Activated CD8-positive, alpha-beta memory T cell treated with anti-CD3 and anti-CD28 coated beads, Interleukin-2, amount 50 U/mL, for 48 hours (primary cell): ENCODE measurements at regions not wholly inside any gene's neighbourhood (a gene's known extent, or its start where the extent isn't known, plus 50 kb on each side); places are given as distances from the start of the nearest gene placed in this dataset.
"Not testable (repeated sequence)": the region's sequence is repeated elsewhere in the genome, so short reads cannot be mapped to it uniquely, and the experiment has no call there.

Experiments used
- DNase-seq: peaks from one replicate; pipeline ENCODE4 v3.0.0-alpha.2; 2020

- DNase-seq = no peak
These were observed 152.2 kb upstream of the HMHB1 start for GRCh38 chr5:143659599-143660238.

- no peak for DNase-seq
These were observed 153.0 kb upstream of the HMHB1 start for GRCh38 chr5:143658956-143659355.

GRCh38 chr5:143657647-143658285 lies 154.2 kb upstream of the HMHB1 start:
- DNase-seq = no peak

GRCh38 chr5:143653766-143654282 lies 158.1 kb upstream of the HMHB1 start:
- DNase-seq = no peak

- DNase-seq = no peak
These were observed 158.7 kb upstream of the HMHB1 start for GRCh38 chr5:143653256-143653655.

- peak; percentile 54 for DNase-seq
These were observed 159.8 kb upstream of the HMHB1 start for GRCh38 chr5:143652108-143652700.

GRCh38 chr5:143649937-143650621 lies 161.9 kb upstream of the HMHB1 start:
- DNase-seq = no peak

- no peak for DNase-seq
These were observed 163.3 kb upstream of the HMHB1 start for GRCh38 chr5:143648696-143649095.

- DNase-seq = no peak
These were observed 165.0 kb upstream of the HMHB1 start for GRCh38 chr5:143646961-143647360.

- no peak for DNase-seq
These were observed 166.6 kb upstream of the HMHB1 start for GRCh38 chr5:143645356-143645755.

GRCh38 chr5:143644727-143645126 lies 167.2 kb upstream of the HMHB1 start:
- no peak for DNase-seq

- DNase-seq = no peak
These were observed 169.2 kb upstream of the HMHB1 start for GRCh38 chr5:143642791-143643190.

- no peak for DNase-seq
These were observed 170.2 kb upstream of the HMHB1 start for GRCh38 chr5:143641549-143642355.

- DNase-seq = no peak
These were observed 173.3 kb upstream of the HMHB1 start for GRCh38 chr5:143638654-143639053.

GRCh38 chr5:143636931-143637528 lies 174.9 kb upstream of the HMHB1 start:
- no peak for DNase-seq

GRCh38 chr5:143635888-143636287 lies 176.1 kb upstream of the HMHB1 start:
- DNase-seq = no peak

- no peak for DNase-seq
These were observed 176.7 kb upstream of the HMHB1 start for GRCh38 chr5:143635146-143635752.

- DNase-seq = no peak
These were observed 177.3 kb upstream of the HMHB1 start for GRCh38 chr5:143634689-143635088.

GRCh38 chr5:143629871-143630659 lies 181.9 kb upstream of the HMHB1 start:
- DNase-seq = no peak

GRCh38 chr5:143625048-143625447 lies 186.9 kb upstream of the HMHB1 start:
- not testable (repeated sequence) for DNase-seq

- DNase-seq = no peak
These were observed 187.5 kb upstream of the HMHB1 start for GRCh38 chr5:143624465-143624864.
